Stomach smooth muscle (tissue), 2 donors: ENCODE measurements at regions not wholly inside any gene's neighbourhood (a gene's known extent, or its start where the extent isn't known, plus 50 kb on each side); places are given as distances from the start of the nearest gene placed in this dataset.

Experiments used
- H3K27ac ChIP-seq: one replicate; pipeline ENCODE4 v1.7.0; 2013; ENCODE audit warnings: mild to moderate bottlenecking, low read length, inconsistent platforms
- H3K27me3 ChIP-seq, 2 donors: one replicate each; pipeline ENCODE4 v1.7.0; 2013; ENCODE audit warnings: low read length in 2 of 2; ENCODE audit not compliant: insufficient read depth in 2 of 2, control insufficient read depth in 1 of 2
- H3K36me3 ChIP-seq, 2 donors: one replicate each; pipeline ENCODE4 v1.7.0; 2013; ENCODE audit warnings: low read length in 2 of 2; ENCODE audit not compliant: control insufficient read depth in 2 of 2, insufficient read depth in 2 of 2
- H3K4me1 ChIP-seq: one replicate; pipeline ENCODE4 v1.7.0; 2013; ENCODE audit warnings: low read length; ENCODE audit not compliant: control insufficient read depth, insufficient read depth
- H3K4me3 ChIP-seq, 2 donors: one replicate each; pipeline ENCODE4 v1.7.0; 2013; ENCODE audit warnings: low read length in 2 of 2
- H3K9ac ChIP-seq, 2 donors: one replicate each; pipeline ENCODE4 v1.7.0; 2013; ENCODE audit warnings: low read length in 2 of 2, mild to moderate bottlenecking in 1 of 2
- H3K9me3 ChIP-seq, 2 donors: one replicate each; pipeline ENCODE4 v1.7.0; 2013; ENCODE audit warnings: low read length in 2 of 2; ENCODE audit not compliant: control insufficient read depth in 2 of 2
- donor health status: healthy.
- donor health status: Pancreatic carcinoma.

GRCh38 chr15:26087395-26087794 lies 224.3 kb upstream of the ATP10A start:
- Histone ChIP-seq H3K4me1 (peaks cover 11% of the 10 kb centered on the region), H3K9ac (no peak overlapping the region), H3K4me3 (no peak overlapping the region), H3K36me3 (no peaks in the 10 kb centered on the region), H3K27ac (no peak overlapping the region), H3K27me3 (no peaks in the 10 kb centered on the region), H3K9me3 (no peaks in the 10 kb centered on the region)

GRCh38 chr15:26084771-26085170 lies 221.6 kb upstream of the ATP10A start:
- no peaks in the 10 kb centered on the region for H3K36me3 ChIP-seq
- no peak overlapping the region for H3K9ac ChIP-seq
- no peak overlapping the region for H3K27ac ChIP-seq
- no peak overlapping the region for H3K4me3 ChIP-seq
- no peaks in the 10 kb centered on the region for H3K27me3 ChIP-seq
- H3K9me3 ChIP-seq: no peaks in the 10 kb centered on the region
- peaks cover 12% of the 10 kb centered on the region for H3K4me1 ChIP-seq

- Histone ChIP-seq H3K4me1 (peaks cover 12% of the 10 kb centered on the region), H3K27ac (no peak overlapping the region), H3K27me3 (no peaks in the 10 kb centered on the region), H3K4me3 (no peak overlapping the region), H3K9me3 (no peaks in the 10 kb centered on the region), H3K9ac (peak overlapping the region in 1 of 2 donors; percentile 7), H3K36me3 (no peaks in the 10 kb centered on the region)
Measured at GRCh38 chr15:26083896-26084295, 220.8 kb upstream of the ATP10A start.

- H3K4me1 ChIP-seq: peaks cover 12% of the 10 kb centered on the region
- peak overlapping the region in 1 of 2 donors; percentile 7 for H3K9ac ChIP-seq
Measured at GRCh38 chr15:26083457-26083856, 220.3 kb upstream of the ATP10A start.

GRCh38 chr15:26082221-26083109 lies 219.3 kb upstream of the ATP10A start:
- Histone ChIP-seq H3K4me3 (peak overlapping the region; percentile 67 to 90), H3K36me3 (no peaks in the 10 kb centered on the region), H3K27ac (peak overlapping the region; percentile 88), H3K4me1 (peaks cover 12% of the 10 kb centered on the region), H3K9me3 (no peaks in the 10 kb centered on the region), H3K9ac (peak overlapping the region; percentile 75 to 80), H3K27me3 (no peaks in the 10 kb centered on the region)

More at GRCh38 chr15:26083457-26083856, 220.3 kb upstream of the ATP10A start:
- no peaks in the 10 kb centered on the region for H3K27me3 ChIP-seq
- no peak overlapping the region for H3K4me3 ChIP-seq
- H3K9me3 ChIP-seq: no peaks in the 10 kb centered on the region
- no peak overlapping the region for H3K27ac ChIP-seq
- no peaks in the 10 kb centered on the region for H3K36me3 ChIP-seq

- Histone ChIP-seq H3K9ac (no peak overlapping the region), H3K4me3 (peak overlapping the region in 1 of 2 donors; percentile 47), H3K27ac (peak overlapping the region; percentile 88), H3K9me3 (no peaks in the 10 kb centered on the region), H3K36me3 (no peaks in the 10 kb centered on the region), H3K4me1 (peaks cover 12% of the 10 kb centered on the region), H3K27me3 (no peaks in the 10 kb centered on the region)
Measured at GRCh38 chr15:26081758-26082220, 218.7 kb upstream of the ATP10A start.

GRCh38 chr15:26075770-26076169 lies 212.6 kb upstream of the ATP10A start:
- H3K4me1 ChIP-seq: no peaks in the 10 kb centered on the region
- H3K9me3 ChIP-seq: peaks cover 0 to 3% of the 10 kb centered on the region in 2 donors
- no peak overlapping the region for H3K9ac ChIP-seq
- no peak overlapping the region for H3K4me3 ChIP-seq
- H3K36me3 ChIP-seq: no peaks in the 10 kb centered on the region
- H3K27ac ChIP-seq: no peak overlapping the region
- peaks cover 0 to 3% of the 10 kb centered on the region in 2 donors for H3K27me3 ChIP-seq

GRCh38 chr15:26073430-26074333 lies 210.6 kb upstream of the ATP10A start:
- Histone ChIP-seq H3K4me3 (no peak overlapping the region), H3K36me3 (no peaks in the 10 kb centered on the region), H3K4me1 (no peaks in the 10 kb centered on the region), H3K27me3 (peaks cover 0 to 3% of the 10 kb centered on the region in 2 donors), H3K9ac (no peak overlapping the region), H3K9me3 (peaks cover 0 to 3% of the 10 kb centered on the region in 2 donors), H3K27ac (no peak overlapping the region)

- Histone ChIP-seq H3K27me3 (peaks cover 0 to 3% of the 10 kb centered on the region in 2 donors), H3K27ac (no peak overlapping the region), H3K9me3 (no peaks in the 10 kb centered on the region), H3K36me3 (no peaks in the 10 kb centered on the region), H3K4me3 (no peak overlapping the region), H3K4me1 (no peaks in the 10 kb centered on the region), H3K9ac (no peak overlapping the region)
Measured at GRCh38 chr15:26070095-26070532, 207.0 kb upstream of the ATP10A start.

- no peak overlapping the region for H3K9ac ChIP-seq
- H3K36me3 ChIP-seq: no peaks in the 10 kb centered on the region
- no peaks in the 10 kb centered on the region for H3K4me1 ChIP-seq
- no peak overlapping the region for H3K27ac ChIP-seq
- peaks cover 0 to 3% of the 10 kb centered on the region in 2 donors for H3K27me3 ChIP-seq
- H3K4me3 ChIP-seq: no peak overlapping the region
- H3K9me3 ChIP-seq: no peaks in the 10 kb centered on the region
Measured at GRCh38 chr15:26069231-26069641, 206.1 kb upstream of the ATP10A start.
